ENCODE measurements at regions not wholly inside any gene's neighbourhood (a gene's known extent, or its start where the extent isn't known, plus 50 kb on each side); places are given as distances from the start of the nearest gene placed in this dataset.

DNA sequence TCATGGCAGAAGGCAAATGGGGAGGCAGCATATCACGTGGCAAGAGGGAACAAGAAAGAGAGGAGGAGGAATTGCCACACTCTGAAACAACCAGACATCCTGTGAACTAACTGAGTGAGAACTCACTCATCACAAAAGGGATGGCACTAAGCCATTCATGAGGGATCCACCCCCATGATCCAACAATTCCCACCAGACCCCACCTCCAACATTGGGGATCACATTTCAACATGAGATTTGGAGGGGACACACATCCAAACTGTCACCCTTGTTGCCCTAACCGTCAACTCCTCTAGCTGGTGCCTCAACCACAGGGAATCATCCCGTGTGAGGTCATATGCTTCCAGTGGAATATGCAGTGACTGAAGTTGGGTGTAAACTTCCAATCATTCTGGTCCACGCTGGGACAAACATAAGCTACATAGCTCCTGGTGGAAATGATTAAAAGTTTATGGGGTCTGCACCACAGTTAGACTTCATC, 62.5 kb downstream of the TEX13C start:
- TF ChIP-seq POLR2A (IDR thresholded peaks at IDR 0.05) (no peak), CTCF (IDR thresholded peaks at IDR 0.05) (no peak)

All from ovary (tissue), 3 donors.